ENCODE measurements at regions not wholly inside any gene's neighbourhood (a gene's known extent, or its start where the extent isn't known, plus 50 kb on each side); places are given as distances from the start of the nearest gene placed in this dataset.
"Not testable (repeated sequence)": the region's sequence is repeated elsewhere in the genome, so short reads cannot be mapped to it uniquely, and the experiment has no call there.

DNA sequence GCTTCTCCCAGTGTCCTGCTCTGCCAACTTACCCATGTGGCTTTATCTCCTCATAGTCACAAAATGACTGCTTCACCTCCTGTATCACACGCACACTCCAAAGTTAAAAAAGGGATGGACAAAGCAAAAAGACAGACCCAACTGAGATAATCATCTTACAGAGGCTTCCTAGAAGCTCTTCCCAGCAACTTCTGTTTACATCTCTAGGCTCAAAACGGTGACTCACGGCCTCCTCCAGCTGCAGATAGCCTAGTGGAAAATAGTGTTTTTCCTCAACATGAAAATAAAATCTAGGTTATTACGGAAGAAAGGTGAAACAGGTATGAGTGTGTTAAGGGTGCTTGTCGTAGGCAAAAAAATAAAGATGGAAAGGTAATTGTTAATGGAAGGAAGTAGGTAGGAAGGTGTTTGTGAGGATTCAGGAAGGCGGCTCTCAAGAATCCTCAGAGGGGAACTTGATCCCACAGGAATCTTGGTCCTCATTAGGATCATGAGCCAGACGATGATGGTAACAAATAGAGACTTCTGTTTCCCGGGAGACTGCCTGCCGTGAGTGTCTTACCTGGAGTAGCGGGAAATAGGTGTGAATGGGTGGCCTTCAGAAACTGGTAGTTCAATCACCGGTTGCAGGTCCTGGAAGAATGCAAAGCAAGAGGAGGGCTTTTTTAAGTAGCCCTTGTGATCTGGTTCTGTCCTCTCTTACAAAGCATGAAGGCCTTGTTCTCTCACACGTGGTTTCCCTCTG is 487.5 kb upstream of the TMEM132C start:
- no peak for DNase-seq (ENCODE audit: low read depth in 2 of 2)

DNA sequence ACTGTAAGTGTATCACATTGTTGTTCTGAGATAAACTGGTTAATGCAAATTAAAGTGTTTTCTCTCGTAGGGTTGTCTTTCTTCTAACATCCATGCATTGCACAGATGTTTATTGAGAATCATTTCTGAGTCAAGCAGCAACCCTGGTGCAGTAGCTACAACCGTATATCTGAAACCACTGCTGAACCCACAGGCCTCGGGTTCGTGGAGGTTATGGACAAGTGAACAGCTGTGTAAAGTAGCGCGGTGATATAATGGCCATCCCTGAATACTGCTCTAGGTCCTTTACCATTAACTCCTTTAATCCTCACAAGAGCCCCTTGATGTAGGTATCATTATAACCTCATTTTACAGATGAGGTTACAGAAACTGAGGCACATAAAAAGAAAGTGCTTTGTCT is 486.1 kb upstream of the TMEM132C start:
- no peak for DNase-seq (ENCODE audit: low read depth in 2 of 2)

DNA sequence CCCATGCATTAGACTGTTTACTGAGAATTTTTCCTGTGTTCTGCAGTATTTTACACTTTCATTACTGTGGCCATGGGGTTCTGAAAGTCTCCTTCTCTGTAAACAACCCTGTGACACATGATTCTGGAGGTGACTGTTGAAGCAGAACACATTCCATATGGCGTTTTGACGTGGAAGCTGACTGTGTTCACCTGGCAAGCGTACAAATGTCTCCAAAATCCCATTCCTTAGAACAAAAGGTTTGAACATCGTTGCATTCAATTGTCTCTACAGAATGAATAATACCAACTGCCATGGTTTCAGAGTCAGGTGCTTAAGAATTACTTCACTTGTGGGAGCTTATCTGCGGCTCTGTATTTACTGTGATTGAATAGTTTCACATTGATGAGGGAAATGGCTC is 485.6 kb upstream of the TMEM132C start:
- DNase-seq (ENCODE audit: low read depth in 2 of 2), result no peak

DNA sequence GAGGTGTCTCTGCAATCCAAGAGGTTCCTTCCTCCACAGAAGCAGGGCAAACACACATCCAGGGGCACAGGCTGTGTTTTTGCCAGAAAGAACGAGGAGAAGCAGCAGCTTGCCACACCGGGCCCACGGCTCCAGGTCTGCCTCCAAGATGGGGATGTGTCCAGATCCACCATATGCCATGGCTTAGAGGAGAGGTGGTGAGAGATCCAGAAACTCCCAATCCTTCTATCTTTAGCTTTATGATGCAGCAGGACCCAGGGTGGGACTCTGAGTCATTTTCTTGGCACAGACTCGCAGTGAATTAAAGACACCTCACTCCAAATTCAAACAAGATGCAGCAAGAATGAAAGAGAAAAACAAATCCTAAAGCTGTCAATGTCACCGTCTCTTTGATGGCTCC is 481.4 kb upstream of the TMEM132C start:
- no peak for DNase-seq (ENCODE audit: low read depth in 2 of 2)

DNA sequence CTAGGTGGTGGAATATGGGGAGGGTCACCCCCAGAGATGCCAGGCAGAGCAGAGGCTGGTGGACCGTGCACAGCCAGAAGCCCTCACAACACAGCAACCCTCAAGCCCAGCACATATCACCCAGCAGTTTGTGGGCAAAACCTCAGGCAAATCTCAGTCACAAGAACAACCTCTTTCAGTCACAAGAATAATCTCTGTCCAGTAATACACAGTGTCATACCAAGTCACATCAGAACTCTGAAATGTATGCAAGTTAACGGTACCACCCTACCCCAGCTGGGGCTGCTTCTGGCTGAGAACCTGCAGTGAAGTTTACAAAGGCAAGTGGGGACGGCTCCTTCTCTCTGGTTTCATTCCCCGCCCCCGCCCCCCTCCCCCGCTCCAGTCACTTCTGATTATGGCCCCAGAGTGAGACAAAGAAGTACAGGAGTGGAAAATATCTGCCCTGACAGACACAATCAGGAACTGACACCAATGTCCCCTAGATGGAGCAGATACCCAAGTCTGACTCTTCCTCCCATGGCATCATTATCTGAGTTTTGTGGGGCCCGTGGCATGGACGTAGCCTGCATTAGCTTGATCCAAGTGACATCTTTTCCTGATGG is 480.9 kb upstream of the TMEM132C start:
- DNase-seq (ENCODE audit: low read depth in 2 of 2), result no peak

GRCh38 chr12:127787544-127787943 is 479.4 kb upstream of the TMEM132C start:
- no peak for DNase-seq (ENCODE audit: low read depth in 2 of 2)

DNA sequence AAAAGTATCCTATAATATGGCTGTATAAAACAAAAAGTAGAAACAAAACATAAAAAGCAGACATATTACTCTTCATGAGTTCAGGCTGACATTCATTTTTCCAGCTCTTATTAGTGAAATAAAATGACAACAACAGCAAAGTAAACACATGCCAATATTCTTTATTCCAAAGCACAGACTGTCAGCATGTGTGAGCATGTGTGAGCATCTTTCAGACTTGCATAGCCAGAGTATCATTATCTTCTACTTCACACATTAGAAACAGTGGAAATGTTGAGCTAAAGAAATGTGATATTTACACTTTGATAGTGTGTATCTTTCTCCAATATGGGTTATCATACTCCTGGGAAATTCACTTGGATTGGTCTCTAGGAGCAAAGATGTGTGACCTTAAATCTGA is 476.6 kb upstream of the TMEM132C start:
- DNase-seq (ENCODE audit: low read depth in 2 of 2), result no peak

GRCh38 chr12:127791217-127791616 is 475.8 kb upstream of the TMEM132C start:
- DNase-seq (ENCODE audit: low read depth in 2 of 2), result no peak

GRCh38 chr12:127797918-127798317 is 469.1 kb upstream of the TMEM132C start:
- no peak for DNase-seq (ENCODE audit: low read depth in 2 of 2)

GRCh38 chr12:127802271-127802670 is 464.7 kb upstream of the TMEM132C start:
- no peak for DNase-seq (ENCODE audit: low read depth in 2 of 2)

GRCh38 chr12:127803545-127803944 is 463.4 kb upstream of the TMEM132C start:
- DNase-seq (ENCODE audit: low read depth in 2 of 2), result no peak

- DNase-seq (ENCODE audit: low read depth in 2 of 2), result no peak
Observed at GRCh38 chr12:127809275-127809674, 457.7 kb upstream of the TMEM132C start.

GRCh38 chr12:127810041-127810440 is 456.9 kb upstream of the TMEM132C start:
- DNase-seq (ENCODE audit: low read depth in 2 of 2), result no peak

DNA sequence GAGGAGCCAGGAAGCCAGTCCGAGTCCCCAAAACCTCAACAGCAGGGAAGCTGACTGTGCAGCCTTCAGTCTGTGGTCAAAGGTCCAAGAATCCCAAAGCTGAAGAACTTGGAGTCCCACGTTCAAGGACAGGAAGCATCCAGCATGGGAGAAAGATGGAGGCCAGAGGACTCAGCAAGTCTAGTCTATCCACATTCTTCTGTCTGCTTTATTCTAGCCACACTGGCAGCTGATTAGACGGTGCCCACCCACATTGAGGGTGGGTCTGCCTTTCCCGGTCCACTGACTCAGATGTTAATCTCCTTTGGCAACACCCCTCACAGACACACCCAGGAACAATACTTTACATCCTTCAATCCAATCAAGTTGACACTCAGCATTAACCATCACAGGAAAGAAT is 456.5 kb upstream of the TMEM132C start:
- DNase-seq (ENCODE audit: low read depth in 2 of 2), result not testable (repeated sequence)

- no peak for DNase-seq (ENCODE audit: low read depth in 2 of 2)
Observed at GRCh38 chr12:127811988-127812387, 455.0 kb upstream of the TMEM132C start.

- DNase-seq (ENCODE audit: low read depth in 2 of 2), result no peak
Observed at GRCh38 chr12:127813147-127813546, 453.8 kb upstream of the TMEM132C start.

DNA sequence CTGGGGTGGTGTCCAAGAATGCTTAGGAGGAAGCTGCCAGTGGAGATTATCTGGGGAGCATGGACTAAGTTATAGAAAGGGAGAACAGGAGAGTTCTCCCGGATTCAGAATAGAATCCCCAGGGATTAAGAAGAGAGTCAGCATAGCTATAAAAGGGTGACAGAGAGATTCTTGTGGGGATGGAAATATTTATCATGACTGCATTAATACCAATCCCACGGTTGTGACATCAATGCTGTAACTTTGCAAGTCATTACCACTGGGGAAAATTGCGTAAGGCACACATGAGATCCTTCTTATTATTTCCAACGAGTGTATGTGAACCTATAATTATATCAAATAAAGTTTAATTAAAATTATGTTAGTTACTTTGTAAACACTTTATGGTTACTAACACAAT is 447.9 kb upstream of the TMEM132C start:
- DNase-seq (ENCODE audit: low read depth in 2 of 2), result no peak

- DNase-seq (ENCODE audit: low read depth in 2 of 2), result no peak
Observed at GRCh38 chr12:127820271-127820670, 446.7 kb upstream of the TMEM132C start.

DNA sequence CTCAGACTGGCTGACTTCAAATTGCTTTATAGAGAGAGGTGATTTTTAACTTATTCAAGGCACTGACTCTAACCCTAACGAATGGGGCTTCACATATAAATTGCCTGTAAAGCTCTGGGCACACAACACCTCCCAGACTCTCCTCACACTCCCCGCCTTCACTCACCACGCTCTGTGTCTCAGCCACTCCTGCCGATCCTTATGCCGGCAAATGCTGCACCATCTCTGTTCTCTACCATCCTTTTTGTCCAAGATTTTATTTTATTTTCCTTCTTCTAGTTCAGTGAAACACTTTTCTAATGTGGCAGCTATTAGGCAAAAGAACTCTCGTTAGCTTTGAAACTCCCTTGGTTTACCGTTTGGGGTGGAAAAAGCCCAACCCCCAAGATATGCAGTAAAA is 446.1 kb upstream of the TMEM132C start:
- DNase-seq (ENCODE audit: low read depth in 2 of 2), result no peak

DNA sequence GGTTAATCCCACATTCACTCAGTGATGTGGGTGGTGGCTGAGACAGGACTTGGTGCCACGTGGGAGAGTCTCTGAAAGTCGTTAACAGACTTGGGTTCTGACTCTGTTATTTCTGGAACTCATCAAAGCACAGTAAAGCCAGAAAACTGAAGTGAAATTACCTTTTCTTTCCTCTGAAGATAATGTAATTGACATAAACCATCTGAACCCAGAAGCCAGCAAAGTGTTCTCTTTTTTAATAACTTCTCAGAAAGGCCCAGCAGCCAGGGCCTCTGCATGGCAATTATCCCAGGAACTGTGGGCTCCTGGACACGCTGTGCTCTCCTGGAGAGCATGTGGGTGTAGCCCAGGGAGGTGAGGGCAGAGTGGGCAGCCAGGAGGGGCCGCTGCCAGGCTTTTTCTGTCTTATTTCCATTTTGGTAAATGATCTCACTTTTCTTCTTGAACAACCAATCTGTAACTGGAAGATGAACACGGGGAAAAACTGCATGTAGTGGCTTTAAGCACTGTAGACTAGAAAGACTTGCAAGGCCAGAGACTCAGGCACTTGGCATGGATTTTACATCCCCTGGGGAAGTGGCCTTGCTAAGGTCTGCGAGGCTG is 444.1 kb upstream of the TMEM132C start:
- DNase-seq (ENCODE audit: low read depth in 2 of 2), result no peak

- DNase-seq (ENCODE audit: low read depth in 2 of 2), result no peak
Observed at GRCh38 chr12:127823801-127824200, 443.2 kb upstream of the TMEM132C start.

GRCh38 chr12:127829281-127830064 is 437.5 kb upstream of the TMEM132C start:
- no peak for DNase-seq (ENCODE audit: low read depth in 2 of 2)

- DNase-seq (ENCODE audit: low read depth in 2 of 2), result no peak
Observed at GRCh38 chr12:127830065-127830460, 436.9 kb upstream of the TMEM132C start.

Measured in activated CD4-positive, alpha-beta T cell treated with anti-CD3 and anti-CD28 coated beads for 24 hours (primary cell).